Vagina (tissue), 2 donors: ENCODE measurements at regions not wholly inside any gene's neighbourhood (a gene's known extent, or its start where the extent isn't known, plus 50 kb on each side); places are given as distances from the start of the nearest gene placed in this dataset.

ENCODE experiments used
- POLR2A ChIP-seq, 2 donors: fragments of 450-650 bp; IDR thresholded peaks; one replicate each; pipeline ENCODE4 v1.6.1; 2017; ENCODE audit warnings: antibody characterized with exemption in 2 of 2, mild to moderate bottlenecking in 2 of 2, moderate library complexity in 2 of 2
- POLR2AphosphoS5 ChIP-seq, 2 donors: sonication (generic); formaldehyde crosslinking; IDR thresholded peaks; one replicate each; pipeline ENCODE4 v1.9.0; 2017; ENCODE audit warnings: antibody characterized with exemption in 2 of 2, mild to moderate bottlenecking in 2 of 2, low read depth in 1 of 2; ENCODE audit not compliant: insufficient read depth in 1 of 2
- TF ChIP-seq, protein P1 (sequence below), 3 experiments: fragments of 450-650 bp in 2 of 3; fragments of 200-600 bp in 1 of 3; sonication (generic) in 1 of 3; IDR thresholded peaks; one replicate each; pipeline ENCODE4 v1.5.1; 2017 to 2019; ENCODE audit warnings: antibody characterized with exemption in 3 of 3, mild to moderate bottlenecking in 2 of 3, moderate library complexity in 2 of 3

DNA sequence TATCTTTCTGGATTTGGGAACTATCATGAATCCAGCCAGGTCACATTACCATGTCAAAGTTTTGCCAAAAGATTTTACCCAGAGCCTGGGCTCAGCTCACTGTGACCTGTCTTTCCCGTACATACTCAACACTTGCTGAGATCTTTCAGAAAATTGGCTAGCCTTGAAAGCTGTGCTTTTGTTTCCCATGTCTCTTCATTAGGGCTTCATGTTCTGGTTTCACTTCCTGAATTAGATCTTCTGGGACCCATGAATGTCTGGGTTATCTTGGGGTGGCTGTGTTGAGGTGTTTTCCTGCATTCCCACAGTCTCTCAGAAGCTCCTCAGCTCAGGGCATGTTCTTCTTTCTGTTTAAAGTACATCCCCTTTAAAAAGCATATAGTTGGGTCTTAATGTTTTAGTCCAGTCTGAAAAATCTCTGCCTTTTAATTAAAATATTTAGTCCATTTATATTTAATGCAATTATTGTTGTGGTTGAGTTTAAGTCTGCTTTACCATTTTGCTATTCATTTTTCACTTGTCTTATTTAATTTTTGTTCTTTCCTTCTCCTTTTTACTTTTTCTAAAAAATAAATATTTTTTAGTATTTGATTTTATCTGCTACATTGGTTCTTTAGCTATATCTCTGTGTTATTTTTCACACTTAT lies 242.7 kb downstream of the VRK1 start:
- TF ChIP-seq, protein P1, sequence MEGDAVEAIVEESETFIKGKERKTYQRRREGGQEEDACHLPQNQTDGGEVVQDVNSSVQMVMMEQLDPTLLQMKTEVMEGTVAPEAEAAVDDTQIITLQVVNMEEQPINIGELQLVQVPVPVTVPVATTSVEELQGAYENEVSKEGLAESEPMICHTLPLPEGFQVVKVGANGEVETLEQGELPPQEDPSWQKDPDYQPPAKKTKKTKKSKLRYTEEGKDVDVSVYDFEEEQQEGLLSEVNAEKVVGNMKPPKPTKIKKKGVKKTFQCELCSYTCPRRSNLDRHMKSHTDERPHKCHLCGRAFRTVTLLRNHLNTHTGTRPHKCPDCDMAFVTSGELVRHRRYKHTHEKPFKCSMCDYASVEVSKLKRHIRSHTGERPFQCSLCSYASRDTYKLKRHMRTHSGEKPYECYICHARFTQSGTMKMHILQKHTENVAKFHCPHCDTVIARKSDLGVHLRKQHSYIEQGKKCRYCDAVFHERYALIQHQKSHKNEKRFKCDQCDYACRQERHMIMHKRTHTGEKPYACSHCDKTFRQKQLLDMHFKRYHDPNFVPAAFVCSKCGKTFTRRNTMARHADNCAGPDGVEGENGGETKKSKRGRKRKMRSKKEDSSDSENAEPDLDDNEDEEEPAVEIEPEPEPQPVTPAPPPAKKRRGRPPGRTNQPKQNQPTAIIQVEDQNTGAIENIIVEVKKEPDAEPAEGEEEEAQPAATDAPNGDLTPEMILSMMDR (IDR thresholded peaks at IDR 0.05), result no peak
- TF ChIP-seq POLR2AphosphoS5 (IDR thresholded peaks at IDR 0.05; ENCODE audit: insufficient read depth in 1 of 2, low read depth in 1 of 2), result no peak
- TF ChIP-seq POLR2A (IDR thresholded peaks at IDR 0.05), result no peak
